ENCODE measurements at regions not wholly inside any gene's neighbourhood (a gene's known extent, or its start where the extent isn't known, plus 50 kb on each side); places are given as distances from the start of the nearest gene placed in this dataset.
"Not testable (repeated sequence)": the region's sequence is repeated elsewhere in the genome, so short reads cannot be mapped to it uniquely, and the experiment has no call there.

DNA sequence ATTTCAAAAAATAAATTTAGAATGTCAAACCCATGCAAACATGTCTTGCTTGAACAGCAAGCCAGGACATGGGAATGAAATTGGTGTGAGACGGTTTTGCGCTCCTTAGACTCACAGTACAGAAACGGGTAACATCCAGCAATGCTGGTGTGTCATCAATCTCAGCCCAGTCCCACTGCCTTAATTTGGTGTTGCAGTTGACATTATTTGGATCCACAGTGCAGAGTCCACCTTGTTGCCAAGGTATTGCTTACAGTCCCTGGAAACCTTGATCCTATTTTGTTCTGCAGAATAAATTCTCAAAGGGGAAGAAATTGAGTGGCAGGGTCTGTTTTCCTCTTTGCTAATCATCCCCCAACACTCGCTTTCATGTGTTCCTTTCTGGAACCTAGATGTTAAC lies 311.6 kb upstream of the MON1B start:
- Histone ChIP-seq H3K9me3 (ENCODE audit: low read length) (no peaks in the 10 kb centered on the region), H3K4me1 (ENCODE audit: insufficient read depth, low read length) (no peaks in the 10 kb centered on the region), H3K4me3 (ENCODE audit: low read length) (no peak overlapping the region), H3K27ac (ENCODE audit: low read depth, low read length) (no peak overlapping the region), H3K27me3 (ENCODE audit: insufficient read depth, low read length, poor library complexity, severe bottlenecking) (no peaks in the 10 kb centered on the region), H3K36me3 (ENCODE audit: insufficient read depth, low read length) (no peaks in the 10 kb centered on the region)
- H3K4me1 Mint-ChIP-seq = no peaks in the 10 kb centered on the region
- POLR2A ChIA-PET = no interaction called here
- H3K27me3 Mint-ChIP-seq = no peaks in the 10 kb centered on the region
- no peak overlapping the region for H3K4me3 Mint-ChIP-seq
- no peaks in the 10 kb centered on the region for H3K36me3 Mint-ChIP-seq
- no peak for DNase-seq
- CTCF ChIA-PET = no interaction called here
- H3K9me3 Mint-ChIP-seq = peaks cover 2 to 23% (median 4%) of the 10 kb centered on the region in 5 donors
- H3K27ac Mint-ChIP-seq = no peak overlapping the region

DNA sequence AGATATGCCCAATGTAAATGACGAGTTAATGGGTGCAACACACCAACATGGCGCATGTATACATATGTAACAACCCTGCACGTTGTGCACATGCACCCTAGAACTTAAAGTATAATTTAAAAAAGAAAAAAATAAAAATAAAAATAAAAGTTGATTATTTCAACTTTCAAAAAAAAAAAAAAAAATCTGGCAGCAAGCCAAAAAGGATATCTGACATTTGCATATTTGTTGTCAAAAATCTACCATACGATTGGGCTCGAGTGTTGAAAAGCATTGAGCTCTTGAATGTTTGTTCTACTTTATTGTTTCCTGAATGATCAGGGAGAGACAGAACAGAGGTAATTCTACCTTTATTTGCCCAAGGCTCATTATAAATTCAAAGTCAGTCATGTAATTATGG lies 310.5 kb upstream of the MON1B start:
- H3K4me1 ChIP-seq (ENCODE audit: insufficient read depth, low read length); H3K4me3 Mint-ChIP-seq; H3K4me3 ChIP-seq (ENCODE audit: low read length); H3K4me1 Mint-ChIP-seq; H3K27me3 Mint-ChIP-seq; H3K36me3 ChIP-seq (ENCODE audit: insufficient read depth, low read length); DNase-seq; H3K27ac Mint-ChIP-seq; H3K27me3 ChIP-seq (ENCODE audit: insufficient read depth, low read length, poor library complexity, severe bottlenecking); H3K36me3 Mint-ChIP-seq; H3K27ac ChIP-seq (ENCODE audit: low read depth, low read length); CTCF ChIA-PET; POLR2A ChIA-PET; H3K9me3 ChIP-seq (ENCODE audit: low read length): not testable (repeated sequence)
- H3K9me3 Mint-ChIP-seq = peaks cover 2 to 19% (median 6%) of the 10 kb centered on the region in 5 donors

DNA sequence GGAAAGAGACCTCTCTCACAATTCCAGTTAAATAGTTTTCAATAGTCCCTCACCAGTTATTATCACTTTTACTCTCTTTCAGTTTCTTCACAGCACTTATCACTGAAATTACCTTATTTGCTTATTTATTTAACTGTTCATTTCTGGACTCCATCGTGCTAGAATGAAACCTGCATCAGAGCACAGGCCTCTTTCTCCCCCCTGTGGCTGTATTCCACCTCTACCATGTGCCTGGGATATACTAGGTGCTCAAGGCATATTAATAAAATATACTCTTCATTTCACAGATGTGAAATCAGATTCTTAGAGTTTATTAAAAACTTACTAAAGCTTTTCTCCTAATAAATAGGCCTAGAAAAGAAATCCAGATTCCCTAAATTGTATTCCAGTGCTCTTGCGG lies 308.9 kb upstream of the MON1B start:
- Mint-ChIP-seq H3K27me3 (no peaks in the 10 kb centered on the region), H3K36me3 (no peaks in the 10 kb centered on the region), H3K4me1 (no peaks in the 10 kb centered on the region), H3K4me3 (no peak overlapping the region), H3K27ac (no peak overlapping the region), H3K9me3 (peaks cover 0 to 13% (median 6%) of the 10 kb centered on the region in 5 donors)
- ChIA-PET POLR2A (no interaction called here), CTCF (no interaction called here)
- Histone ChIP-seq H3K27ac (ENCODE audit: low read depth, low read length) (no peak overlapping the region), H3K4me3 (ENCODE audit: low read length) (no peak overlapping the region), H3K9me3 (ENCODE audit: low read length) (no peaks in the 10 kb centered on the region), H3K4me1 (ENCODE audit: insufficient read depth, low read length) (no peaks in the 10 kb centered on the region), H3K36me3 (ENCODE audit: insufficient read depth, low read length) (no peaks in the 10 kb centered on the region), H3K27me3 (ENCODE audit: insufficient read depth, low read length, poor library complexity, severe bottlenecking) (no peaks in the 10 kb centered on the region)
- no peak for DNase-seq

DNA sequence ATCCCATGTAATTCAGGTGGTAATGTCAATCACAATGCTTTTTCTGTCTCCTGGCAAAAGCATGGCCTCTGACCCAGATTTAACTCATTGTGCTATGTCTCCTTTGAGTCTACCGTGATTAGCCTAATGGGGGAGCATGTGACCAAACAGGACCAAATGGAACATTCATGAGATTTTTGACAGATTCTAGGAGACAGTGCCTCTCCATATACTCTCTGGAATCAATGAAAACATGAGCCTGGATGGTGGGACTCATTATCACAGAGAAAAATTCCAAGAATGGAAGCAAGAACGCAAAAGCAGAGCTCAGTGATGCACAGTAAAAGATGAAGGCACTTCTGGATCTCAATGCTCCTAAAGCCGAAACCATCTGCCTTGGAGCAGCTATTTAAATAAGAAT lies 307.9 kb upstream of the MON1B start:
- peaks cover 0 to 13% (median 6%) of the 10 kb centered on the region in 5 donors for H3K9me3 Mint-ChIP-seq
- H3K36me3 ChIP-seq (ENCODE audit: insufficient read depth, low read length) = no peaks in the 10 kb centered on the region
- no peaks in the 10 kb centered on the region for H3K27me3 Mint-ChIP-seq
- no peak overlapping the region for H3K4me3 ChIP-seq (ENCODE audit: low read length)
- no peak overlapping the region for H3K4me3 Mint-ChIP-seq
- H3K4me1 Mint-ChIP-seq = no peaks in the 10 kb centered on the region
- no peaks in the 10 kb centered on the region for H3K4me1 ChIP-seq (ENCODE audit: insufficient read depth, low read length)
- H3K27ac ChIP-seq (ENCODE audit: low read depth, low read length) = no peak overlapping the region
- DNase-seq = no peak
- no peak overlapping the region for H3K27ac Mint-ChIP-seq
- no peaks in the 10 kb centered on the region for H3K36me3 Mint-ChIP-seq
- CTCF ChIA-PET = no interaction called here
- POLR2A ChIA-PET = no interaction called here
- H3K9me3 ChIP-seq (ENCODE audit: low read length) = no peaks in the 10 kb centered on the region
- no peaks in the 10 kb centered on the region for H3K27me3 ChIP-seq (ENCODE audit: insufficient read depth, low read length, poor library complexity, severe bottlenecking)

DNA sequence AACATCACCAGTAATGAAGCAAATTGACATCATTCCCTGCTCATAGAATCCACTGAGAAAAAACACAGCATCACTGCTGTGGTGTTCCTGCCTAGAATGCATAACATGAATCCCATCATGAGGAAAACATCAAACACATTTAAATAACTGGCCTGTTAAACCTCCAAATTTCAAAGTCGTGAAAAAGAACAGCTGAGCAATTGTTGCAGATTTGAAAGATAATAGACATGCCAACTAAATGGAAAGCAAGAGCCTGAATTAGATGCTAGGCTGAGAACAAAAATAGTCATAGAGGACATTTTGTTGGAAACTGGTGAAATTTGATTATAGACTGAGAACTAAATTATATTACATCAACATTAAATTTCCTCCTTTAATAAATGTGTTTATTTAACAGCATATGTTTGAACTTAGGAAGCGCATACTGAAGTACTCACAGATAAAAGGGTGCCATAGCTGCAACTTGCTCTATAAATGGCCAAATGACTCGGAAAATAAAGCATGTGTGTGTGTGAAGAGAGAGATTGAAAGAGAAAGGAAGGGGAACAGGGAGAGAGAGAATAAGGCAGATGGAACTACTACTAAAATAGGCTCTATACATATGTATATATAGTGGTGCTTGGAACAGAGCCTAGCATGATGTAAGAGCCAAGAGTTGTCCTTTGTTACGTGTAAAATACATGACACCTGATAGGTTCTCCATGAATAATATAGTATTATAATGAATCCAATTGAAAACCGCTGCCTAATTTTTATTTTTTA lies 305.0 kb upstream of the MON1B start:
- Histone ChIP-seq H3K27me3 (ENCODE audit: insufficient read depth, low read length, poor library complexity, severe bottlenecking) (no peaks in the 10 kb centered on the region), H3K27ac (ENCODE audit: low read depth, low read length) (no peak overlapping the region), H3K4me3 (ENCODE audit: low read length) (no peak overlapping the region), H3K9me3 (ENCODE audit: low read length) (no peaks in the 10 kb centered on the region), H3K4me1 (ENCODE audit: insufficient read depth, low read length) (no peaks in the 10 kb centered on the region), H3K36me3 (ENCODE audit: insufficient read depth, low read length) (no peaks in the 10 kb centered on the region)
- Mint-ChIP-seq H3K27ac (no peak overlapping the region), H3K4me1 (no peaks in the 10 kb centered on the region), H3K9me3 (peaks cover 0 to 7% (median 2%) of the 10 kb centered on the region in 5 donors), H3K4me3 (no peak overlapping the region), H3K27me3 (no peaks in the 10 kb centered on the region), H3K36me3 (no peaks in the 10 kb centered on the region)
- ChIA-PET POLR2A (no interaction called here), CTCF (no interaction called here)
- DNase-seq = no peak

DNA sequence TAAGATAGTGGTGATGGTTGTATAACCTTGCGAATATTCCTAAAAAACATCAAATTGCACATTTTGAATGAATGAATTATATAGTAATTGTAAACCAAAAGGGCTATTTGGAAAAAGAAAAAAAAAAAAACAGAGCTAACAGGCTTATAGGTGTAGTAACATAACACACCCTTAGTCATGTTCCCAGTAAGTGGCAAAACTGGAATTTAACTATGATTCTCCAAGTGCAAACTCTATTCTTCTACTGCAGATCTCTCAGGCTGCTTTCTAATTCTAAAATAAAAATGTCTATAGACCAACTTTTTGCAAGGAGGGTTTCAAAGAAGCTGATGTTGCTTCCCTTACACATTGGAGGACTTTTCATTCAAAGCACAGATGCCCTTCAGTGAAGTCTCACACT lies 293.2 kb upstream of the MON1B start:
- Mint-ChIP-seq H3K27ac (no peak overlapping the region), H3K9me3 (peaks cover 0 to 6% (median 6%) of the 10 kb centered on the region in 5 donors), H3K36me3 (no peaks in the 10 kb centered on the region), H3K27me3 (no peaks in the 10 kb centered on the region), H3K4me3 (no peak overlapping the region), H3K4me1 (no peaks in the 10 kb centered on the region)
- no peak overlapping the region for H3K4me3 ChIP-seq (ENCODE audit: low read length)
- H3K4me1 ChIP-seq (ENCODE audit: insufficient read depth, low read length) = no peaks in the 10 kb centered on the region
- no peaks in the 10 kb centered on the region for H3K36me3 ChIP-seq (ENCODE audit: insufficient read depth, low read length)
- H3K27me3 ChIP-seq (ENCODE audit: insufficient read depth, low read length, poor library complexity, severe bottlenecking) = no peaks in the 10 kb centered on the region
- H3K27ac ChIP-seq (ENCODE audit: low read depth, low read length) = no peak overlapping the region
- ChIA-PET CTCF (no interaction called here), POLR2A (no interaction called here)
- no peaks in the 10 kb centered on the region for H3K9me3 ChIP-seq (ENCODE audit: low read length)
- no peak for DNase-seq

DNA sequence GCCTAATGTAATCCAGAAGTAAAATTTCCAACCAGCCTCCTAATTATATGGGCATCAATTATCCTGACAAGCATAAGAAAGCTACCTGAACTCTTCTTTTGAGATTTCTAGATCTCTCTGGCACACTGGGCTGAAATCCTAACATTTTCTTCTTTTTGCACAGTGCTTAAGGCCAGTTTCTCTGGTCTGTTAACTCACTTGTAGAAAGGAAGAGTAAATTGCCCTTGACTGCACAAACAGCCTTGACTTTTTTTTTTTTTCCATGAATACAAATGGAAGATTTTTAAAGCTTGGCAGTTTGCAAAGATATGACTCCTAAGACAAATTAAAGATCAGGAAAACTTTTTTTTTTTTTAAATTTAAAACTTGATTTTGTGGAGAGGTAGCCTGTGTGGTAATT lies 291.2 kb upstream of the MON1B start:
- peaks cover 0 to 5% (median 0%) of the 10 kb centered on the region in 5 donors for H3K9me3 Mint-ChIP-seq
- ChIA-PET CTCF (no interaction called here), POLR2A (no interaction called here)
- H3K4me1 Mint-ChIP-seq = no peaks in the 10 kb centered on the region
- no peaks in the 10 kb centered on the region for H3K27me3 Mint-ChIP-seq
- H3K36me3 Mint-ChIP-seq = no peaks in the 10 kb centered on the region
- Histone ChIP-seq H3K27me3 (ENCODE audit: insufficient read depth, low read length, poor library complexity, severe bottlenecking) (no peaks in the 10 kb centered on the region), H3K4me3 (ENCODE audit: low read length) (no peak overlapping the region), H3K9me3 (ENCODE audit: low read length) (no peaks in the 10 kb centered on the region), H3K4me1 (ENCODE audit: insufficient read depth, low read length) (no peaks in the 10 kb centered on the region), H3K36me3 (ENCODE audit: insufficient read depth, low read length) (no peaks in the 10 kb centered on the region), H3K27ac (ENCODE audit: low read depth, low read length) (no peak overlapping the region)
- no peak for DNase-seq
- no peak overlapping the region for H3K27ac Mint-ChIP-seq
- H3K4me3 Mint-ChIP-seq = no peak overlapping the region

DNA sequence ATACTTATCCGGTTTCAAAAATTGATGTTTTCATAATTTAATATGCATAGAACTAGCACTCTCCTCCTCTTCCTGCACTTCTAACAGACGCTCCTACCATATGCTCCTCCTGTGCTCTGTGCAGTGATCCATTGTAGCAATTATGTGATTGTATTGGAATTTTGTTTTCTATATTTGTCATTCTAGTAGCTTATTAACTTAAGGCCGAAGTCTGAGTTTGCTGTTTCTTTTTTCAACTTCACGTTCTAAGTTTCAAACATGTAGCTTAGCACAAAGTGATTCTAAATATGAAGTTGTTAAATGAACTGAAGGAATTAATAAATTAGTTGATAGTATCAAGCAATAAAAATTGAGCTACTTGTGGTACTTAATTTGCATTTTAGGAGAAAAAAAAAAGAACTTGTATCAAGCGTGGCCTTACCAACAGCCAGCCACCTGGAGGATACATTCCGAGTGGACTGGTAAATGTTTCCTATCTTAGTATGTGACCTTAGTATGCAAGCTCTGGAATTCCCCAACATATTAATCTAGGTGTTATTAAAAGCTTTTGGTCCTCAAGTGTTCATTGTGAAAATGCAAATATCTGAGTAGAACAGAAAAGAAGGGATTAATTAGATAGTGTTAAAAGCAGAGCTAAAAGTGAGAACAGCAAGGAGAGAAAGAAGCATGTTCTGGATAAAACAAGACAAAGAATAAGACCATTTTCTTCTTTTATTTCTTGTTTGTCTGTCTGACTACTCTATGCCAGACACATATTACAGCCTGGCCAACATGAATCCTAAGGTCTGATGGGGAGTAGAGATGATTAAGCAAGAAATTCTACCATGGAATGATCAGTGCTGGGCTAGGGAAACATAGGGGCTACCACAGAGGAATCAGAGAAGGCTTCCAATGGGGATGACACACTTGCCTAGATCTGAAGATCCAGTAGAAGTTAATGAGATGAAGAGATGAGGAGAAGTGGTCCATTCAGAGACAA lies 290.4 kb upstream of the MON1B start:
- Mint-ChIP-seq H3K4me3 (no peak overlapping the region), H3K9me3 (peaks cover 0 to 2% (median 0%) of the 10 kb centered on the region in 5 donors), H3K4me1 (no peaks in the 10 kb centered on the region), H3K36me3 (no peaks in the 10 kb centered on the region), H3K27me3 (no peaks in the 10 kb centered on the region), H3K27ac (no peak overlapping the region)
- no peak overlapping the region for H3K4me3 ChIP-seq (ENCODE audit: low read length)
- DNase-seq = no peak
- H3K4me1 ChIP-seq (ENCODE audit: insufficient read depth, low read length) = no peaks in the 10 kb centered on the region
- no peaks in the 10 kb centered on the region for H3K9me3 ChIP-seq (ENCODE audit: low read length)
- no peak overlapping the region for H3K27ac ChIP-seq (ENCODE audit: low read depth, low read length)
- no peaks in the 10 kb centered on the region for H3K36me3 ChIP-seq (ENCODE audit: insufficient read depth, low read length)
- CTCF ChIA-PET = no interaction called here
- POLR2A ChIA-PET = no interaction called here
- H3K27me3 ChIP-seq (ENCODE audit: insufficient read depth, low read length, poor library complexity, severe bottlenecking) = no peaks in the 10 kb centered on the region
